ENCODE measurements at regions not wholly inside any gene's neighbourhood (a gene's known extent, or its start where the extent isn't known, plus 50 kb on each side); places are given as distances from the start of the nearest gene placed in this dataset.

GRCh38 chr13:31528176-31528575, 211.2 kb upstream of the RXFP2 start:
- Histone ChIP-seq H3K36me3 (ENCODE audit: control insufficient read depth in 2 of 2, extremely low read depth in 1 of 2, insufficient read depth in 2 of 2, low read length in 2 of 2) (no peaks in the 10 kb centered on the region), H3K27ac (ENCODE audit: control insufficient read depth, insufficient read depth, low read length) (no peak overlapping the region), H2AFZ (ENCODE audit: control insufficient read depth, low read length) (no peak overlapping the region), H3K9me1 (ENCODE audit: control insufficient read depth, extremely low read depth, insufficient read depth, low read length) (no peaks in the 10 kb centered on the region), H3K9me3 (ENCODE audit: control insufficient read depth, low read depth, low read length) (no peaks in the 10 kb centered on the region), H3K79me2 (ENCODE audit: control insufficient read depth, insufficient read depth, low read length) (no peaks in the 10 kb centered on the region), H3K4me3 (ENCODE audit: control insufficient read depth in 2 of 3, extremely low read depth in 1 of 3, insufficient read depth in 2 of 3, low read depth in 1 of 3, low read length in 3 of 3) (no peak overlapping the region), H3K9ac (ENCODE audit: control insufficient read depth, extremely low read depth, insufficient read depth, low read length) (no peak overlapping the region), H3K4me2 (ENCODE audit: control insufficient read depth, extremely low read depth, insufficient read depth, low read depth, low read length) (no peak overlapping the region), H3K4me1 (ENCODE audit: control insufficient read depth, extremely low read depth, insufficient read depth, low read length) (no peaks in the 10 kb centered on the region), H4K20me1 (ENCODE audit: control insufficient read depth, extremely low read depth, insufficient read depth, low read length) (no peaks in the 10 kb centered on the region), H3K27me3 (ENCODE audit: control insufficient read depth, extremely low read depth, insufficient read depth, low read length) (no peaks in the 10 kb centered on the region)
- TF ChIP-seq CTCF (optimal IDR thresholded peaks at IDR 0.05 in 1 of 3, IDR thresholded peaks at IDR 0.05 in 1 of 3, conservative IDR thresholded peaks at IDR 0.05 in 1 of 3; ENCODE audit: extremely low read depth in 1 of 3, insufficient read depth in 2 of 3, low read length in 3 of 3): no peak
- TF ChIP-seq EZH2 (IDR thresholded peaks at IDR 0.05; ENCODE audit: low read length): no peak
- FAIRE-seq (no peak), DNase-seq (ENCODE audit: low read depth, low spot score) (no peak)
- dilution Hi-C loops (cut with MboI; ENCODE audit: extremely low pct_ligation_motif_present, low sequenced_read_pairs): no loop called here

- Histone ChIP-seq H3K9me1 (ENCODE audit: control insufficient read depth, extremely low read depth, insufficient read depth, low read length) (no peaks in the 10 kb centered on the region), H4K20me1 (ENCODE audit: control insufficient read depth, extremely low read depth, insufficient read depth, low read length) (no peaks in the 10 kb centered on the region), H2AFZ (ENCODE audit: control insufficient read depth, low read length) (no peak overlapping the region), H3K27ac (ENCODE audit: control insufficient read depth, insufficient read depth, low read length) (no peak overlapping the region), H3K4me3 (ENCODE audit: control insufficient read depth in 2 of 3, extremely low read depth in 1 of 3, insufficient read depth in 2 of 3, low read depth in 1 of 3, low read length in 3 of 3) (no peak overlapping the region), H3K36me3 (ENCODE audit: control insufficient read depth in 2 of 2, extremely low read depth in 1 of 2, insufficient read depth in 2 of 2, low read length in 2 of 2) (no peaks in the 10 kb centered on the region), H3K27me3 (ENCODE audit: control insufficient read depth, extremely low read depth, insufficient read depth, low read length) (no peaks in the 10 kb centered on the region), H3K4me2 (ENCODE audit: control insufficient read depth, extremely low read depth, insufficient read depth, low read depth, low read length) (no peak overlapping the region), H3K9me3 (ENCODE audit: control insufficient read depth, low read depth, low read length) (no peaks in the 10 kb centered on the region), H3K9ac (ENCODE audit: control insufficient read depth, extremely low read depth, insufficient read depth, low read length) (no peak overlapping the region), H3K4me1 (ENCODE audit: control insufficient read depth, extremely low read depth, insufficient read depth, low read length) (no peaks in the 10 kb centered on the region), H3K79me2 (ENCODE audit: control insufficient read depth, insufficient read depth, low read length) (no peaks in the 10 kb centered on the region)
- dilution Hi-C loops (cut with MboI; ENCODE audit: extremely low pct_ligation_motif_present, low sequenced_read_pairs): no loop called here
- DNase-seq (ENCODE audit: low read depth, low spot score): no peak
- TF ChIP-seq CTCF (optimal IDR thresholded peaks at IDR 0.05 in 1 of 3, IDR thresholded peaks at IDR 0.05 in 1 of 3, conservative IDR thresholded peaks at IDR 0.05 in 1 of 3; ENCODE audit: extremely low read depth in 1 of 3, insufficient read depth in 2 of 3, low read length in 3 of 3) (no peak), EZH2 (IDR thresholded peaks at IDR 0.05; ENCODE audit: low read length) (no peak)
- FAIRE-seq: no peak
Measured at GRCh38 chr13:31528758-31529157, 210.6 kb upstream of the RXFP2 start.

Data from keratinocyte (primary cell).